ENCODE measurements at regions not wholly inside any gene's neighbourhood (a gene's known extent, or its start where the extent isn't known, plus 50 kb on each side); places are given as distances from the start of the nearest gene placed in this dataset.
"Not testable (repeated sequence)": the region's sequence is repeated elsewhere in the genome, so short reads cannot be mapped to it uniquely, and the experiment has no call there.

DNA sequence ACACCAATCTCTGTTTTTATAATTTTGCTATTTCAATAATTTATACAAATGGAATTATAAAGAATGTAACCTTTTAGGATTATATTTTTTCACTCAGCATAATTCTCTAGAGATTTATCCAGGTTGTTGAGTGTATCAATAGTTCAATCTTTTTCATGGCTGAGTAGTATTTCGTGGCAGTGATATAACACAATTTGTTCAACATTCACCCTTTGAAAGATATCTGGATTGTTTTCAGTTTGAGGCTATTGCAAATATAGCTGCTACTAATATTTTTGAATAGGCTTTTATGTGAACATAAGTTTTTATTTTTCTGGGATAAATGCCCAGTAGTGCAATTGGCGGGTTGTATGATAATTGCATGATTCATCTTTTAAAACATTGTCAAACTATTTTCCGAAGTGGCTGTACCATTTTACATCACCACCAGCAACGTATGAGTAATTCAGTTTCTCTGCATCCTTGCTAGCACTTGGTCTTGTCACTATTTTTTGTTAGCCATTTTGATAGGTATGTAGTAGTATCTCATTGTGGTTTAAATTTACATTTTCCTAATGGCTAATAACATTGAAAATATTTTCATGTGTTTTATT lies 55.6 kb upstream of the ABCD3 start:
- DNase-seq = no peak
- intact Hi-C loops (cut with DNase I) = no loop called here

DNA sequence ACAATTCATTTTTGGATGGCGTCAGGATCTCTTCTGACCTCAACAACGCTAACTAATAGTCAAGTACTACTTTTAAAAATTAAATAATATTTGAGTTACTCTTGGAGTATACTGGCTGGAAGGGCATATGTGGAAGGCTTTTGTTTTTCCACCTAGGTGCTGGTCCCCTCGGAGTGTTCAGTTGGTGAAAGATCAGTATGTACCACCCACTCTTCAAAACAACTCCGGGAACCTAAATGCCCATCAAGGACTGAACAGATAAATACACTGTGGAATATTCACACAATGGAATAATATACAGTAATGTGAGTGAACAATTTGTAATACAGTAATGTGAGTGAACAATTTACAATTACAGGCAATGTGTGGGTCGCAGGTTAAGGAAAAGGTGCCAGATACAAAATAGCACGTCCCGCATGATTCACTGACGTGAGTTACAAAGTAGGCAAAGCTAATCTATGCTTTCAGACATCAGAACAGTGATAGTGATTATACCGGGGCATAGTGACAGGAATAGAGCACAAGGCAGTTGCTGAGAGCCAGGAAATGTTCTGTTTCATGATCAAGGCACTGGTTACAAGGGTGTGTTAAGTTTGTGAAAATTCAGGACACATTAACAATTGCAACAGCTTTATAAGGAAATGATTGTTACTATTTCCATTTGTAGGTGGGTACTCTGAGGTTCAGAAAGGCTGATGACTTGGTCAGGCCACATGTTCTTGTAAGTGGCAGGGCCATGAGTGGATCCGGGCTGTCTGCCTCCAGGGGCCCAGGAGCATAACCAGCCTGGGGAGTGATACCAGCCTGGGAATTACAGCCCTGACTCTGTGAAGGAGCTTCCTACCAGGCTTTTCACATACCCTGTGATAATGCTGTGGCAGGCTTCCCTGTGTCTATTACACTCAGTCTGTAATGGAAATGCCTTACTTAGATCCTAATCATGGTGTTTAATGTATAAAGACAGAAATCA lies 59.3 kb upstream of the ABCD3 start:
- intact Hi-C loops (cut with DNase I) = no loop called here
- peak in 2 of 42 donors; percentile 12 to 41 for DNase-seq

DNA sequence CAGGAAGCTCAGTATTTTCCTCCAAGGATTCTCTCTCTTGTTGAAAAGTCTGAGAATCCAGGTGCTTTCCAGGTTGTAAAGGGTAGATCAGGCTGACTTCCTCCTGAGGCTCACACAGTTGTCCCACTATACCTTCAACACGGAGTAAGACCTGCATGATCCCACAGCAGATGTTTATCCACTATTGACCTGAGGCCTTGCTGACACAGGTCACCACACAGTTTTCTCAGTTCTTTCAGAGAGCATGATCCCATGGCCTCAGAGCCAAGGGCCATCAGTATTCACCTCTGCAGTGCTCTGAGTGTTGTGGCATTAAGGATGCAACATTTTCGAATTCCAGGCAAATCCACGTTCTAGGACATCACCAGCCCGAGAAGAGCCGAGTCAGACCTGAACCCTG lies 60.5 kb upstream of the ABCD3 start:
- DNase-seq = peak in 1 of 42 donors; percentile 21
- intact Hi-C loops (cut with DNase I) = no loop called here

DNA sequence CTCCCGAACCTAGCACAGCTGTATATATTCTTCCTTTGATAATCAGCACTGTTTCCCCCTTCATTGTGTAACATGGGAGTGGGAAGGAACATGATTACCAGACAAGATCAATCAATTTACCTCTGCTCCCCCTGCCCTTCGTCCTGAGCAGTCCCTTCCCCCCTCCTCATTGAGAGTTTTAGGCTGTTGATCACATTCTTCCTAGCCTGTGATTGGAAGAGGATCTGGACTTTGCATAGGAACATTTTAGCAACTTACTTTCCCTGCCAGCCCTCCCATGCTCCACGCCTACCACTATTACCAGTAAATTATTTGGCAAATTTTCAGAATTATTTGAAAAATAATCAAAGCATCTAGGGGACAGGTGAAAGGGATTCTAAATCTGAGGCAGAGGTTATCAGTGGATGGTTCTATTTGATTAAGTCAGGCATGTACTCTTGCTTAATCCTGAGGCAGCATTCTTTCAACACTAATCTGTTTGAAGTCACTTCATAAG lies 62.7 kb upstream of the ABCD3 start:
- intact Hi-C loops (cut with DNase I) = no loop called here
- DNase-seq = peak in 1 of 42 donors; percentile 13

DNA sequence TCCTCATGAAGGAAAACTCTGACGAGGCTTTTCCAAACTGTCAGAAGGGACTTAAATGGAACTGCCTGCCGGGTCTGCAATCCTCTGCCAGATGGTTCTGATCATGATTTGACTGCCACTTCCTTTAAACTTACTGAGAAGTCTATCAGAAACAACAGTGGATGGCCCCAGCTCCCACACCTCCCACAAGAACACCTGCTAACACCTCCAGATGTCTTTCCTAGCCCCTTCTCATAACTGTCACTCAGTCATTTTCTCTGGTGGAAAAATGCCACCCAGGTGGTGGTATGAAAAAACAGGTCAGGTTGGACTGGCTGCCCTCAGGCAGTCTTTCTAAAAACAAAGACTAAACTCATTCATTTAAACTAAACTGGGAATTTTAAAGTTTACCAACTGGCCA lies 66.7 kb upstream of the ABCD3 start:
- DNase-seq = no peak
- intact Hi-C loops (cut with DNase I) = no loop called here

DNA sequence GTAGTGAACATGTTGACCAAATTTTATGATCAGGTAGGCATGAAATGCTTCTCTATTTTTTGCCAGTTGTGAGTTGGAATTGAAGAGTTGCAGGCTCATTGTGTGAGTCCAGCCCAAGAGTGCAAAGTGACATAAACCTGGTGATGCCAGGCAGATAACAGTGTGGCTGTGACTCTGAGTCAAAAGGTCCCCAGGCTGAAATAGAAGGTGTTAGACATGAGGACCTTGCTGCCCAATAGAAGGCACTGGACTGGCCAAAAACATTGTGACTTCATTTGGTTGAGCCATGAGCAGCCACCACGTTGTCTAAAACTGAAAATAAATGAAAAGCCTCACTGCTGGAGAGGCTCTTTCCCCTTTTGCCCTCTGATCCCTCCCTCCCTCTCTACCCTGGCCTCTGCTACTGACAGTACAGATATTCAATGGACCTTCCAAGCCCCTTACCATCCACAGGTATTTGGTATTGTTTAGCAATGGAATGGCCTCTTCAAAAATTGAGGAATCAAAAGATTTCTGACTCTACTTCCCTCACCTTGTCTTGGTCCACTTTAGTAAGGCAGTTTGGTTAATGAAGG lies 67.8 kb upstream of the ABCD3 start:
- intact Hi-C loops (cut with DNase I) = no loop called here
- DNase-seq = no peak

DNA sequence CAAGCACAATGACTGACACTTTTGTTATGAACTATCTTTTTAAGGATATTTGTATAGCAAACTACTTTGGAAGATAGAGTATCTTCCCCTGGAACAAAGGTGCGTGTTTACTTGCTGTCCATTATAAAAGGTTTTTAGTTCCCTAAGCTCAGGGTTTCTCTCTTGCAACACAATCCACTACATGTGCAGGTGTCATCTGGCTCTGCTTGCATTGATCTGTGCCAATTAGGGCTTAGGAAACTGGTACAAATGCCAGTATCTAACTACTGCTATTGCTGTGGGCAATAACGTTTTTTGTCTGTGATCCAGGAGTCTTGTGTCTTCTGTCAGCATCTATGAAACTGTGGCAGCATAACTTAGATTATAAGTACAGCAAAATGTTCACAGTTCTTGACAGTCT lies 68.3 kb upstream of the ABCD3 start:
- intact Hi-C loops (cut with DNase I) = no loop called here
- DNase-seq = no peak

DNA sequence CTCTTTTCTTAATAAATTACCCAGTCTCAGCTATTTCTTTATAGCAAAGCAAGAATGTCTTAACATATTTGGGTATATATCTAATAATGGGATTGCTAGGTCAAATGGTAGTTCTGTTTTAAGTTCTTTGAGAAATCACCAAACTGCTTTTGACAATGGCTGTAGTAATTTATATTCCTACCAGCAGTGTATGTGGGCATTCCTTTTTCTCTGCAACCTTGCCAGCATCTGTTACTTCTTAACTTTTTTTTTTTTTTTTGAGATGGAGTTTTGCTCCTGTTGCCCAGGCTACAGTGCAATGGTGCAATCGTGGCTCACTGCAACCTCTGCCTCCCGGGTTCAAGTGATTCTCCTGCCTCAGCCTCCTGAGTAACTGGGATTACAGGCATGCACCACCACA lies 69.8 kb upstream of the ABCD3 start:
- intact Hi-C loops (cut with DNase I); DNase-seq: not testable (repeated sequence)

DNA sequence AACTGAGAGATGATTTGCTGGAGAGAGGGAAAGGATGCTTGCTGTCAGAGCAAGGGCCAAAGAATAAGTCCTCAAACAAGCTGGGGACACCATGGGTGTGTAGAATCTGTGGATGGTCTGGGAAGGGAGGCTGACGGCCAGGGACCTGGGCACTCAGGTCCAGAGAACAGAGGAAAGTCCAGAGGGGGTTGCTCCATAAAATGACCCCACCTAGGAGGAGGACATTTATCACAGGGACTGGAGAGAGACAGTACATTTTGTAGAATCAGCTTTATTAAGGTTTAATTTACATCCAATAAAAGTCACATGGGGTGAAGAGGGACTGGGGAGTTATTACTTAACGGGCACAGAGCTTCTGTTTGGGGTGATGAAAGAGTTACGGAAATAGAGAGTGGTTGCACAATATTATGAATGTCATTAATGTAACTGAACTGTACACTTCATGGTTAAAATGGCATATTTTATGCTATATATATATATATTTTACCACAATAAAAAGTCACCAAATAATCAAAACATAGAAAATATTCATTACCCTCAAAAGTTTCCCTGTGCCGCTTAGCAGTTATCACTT lies 73.0 kb upstream of the ABCD3 start:
- DNase-seq = peak in 1 of 42 donors; percentile 27
- intact Hi-C loops (cut with DNase I) = no loop called here

DNA sequence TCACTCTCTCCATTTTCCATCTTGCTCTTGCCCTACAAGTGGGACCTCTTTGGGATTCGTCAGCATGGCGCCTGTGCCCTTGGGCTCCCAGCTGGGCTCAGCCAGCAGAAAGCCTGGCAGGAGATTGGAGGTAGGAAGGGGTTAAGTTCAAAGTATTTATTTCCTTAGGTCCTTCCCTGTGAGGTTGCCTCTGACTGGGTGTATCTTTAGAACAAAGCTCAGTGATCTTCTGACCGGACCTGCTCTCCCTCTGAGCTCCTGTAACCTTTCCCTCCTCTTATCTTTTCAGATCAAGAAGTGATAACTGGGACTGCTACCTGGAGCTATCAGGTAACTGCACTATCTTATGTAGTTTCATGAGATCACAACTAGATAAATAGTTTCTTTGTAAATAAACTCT lies 75.8 kb upstream of the ABCD3 start:
- DNase-seq = peak in 1 of 42 donors; percentile 25
- intact Hi-C loops (cut with DNase I) = no loop called here

DNA sequence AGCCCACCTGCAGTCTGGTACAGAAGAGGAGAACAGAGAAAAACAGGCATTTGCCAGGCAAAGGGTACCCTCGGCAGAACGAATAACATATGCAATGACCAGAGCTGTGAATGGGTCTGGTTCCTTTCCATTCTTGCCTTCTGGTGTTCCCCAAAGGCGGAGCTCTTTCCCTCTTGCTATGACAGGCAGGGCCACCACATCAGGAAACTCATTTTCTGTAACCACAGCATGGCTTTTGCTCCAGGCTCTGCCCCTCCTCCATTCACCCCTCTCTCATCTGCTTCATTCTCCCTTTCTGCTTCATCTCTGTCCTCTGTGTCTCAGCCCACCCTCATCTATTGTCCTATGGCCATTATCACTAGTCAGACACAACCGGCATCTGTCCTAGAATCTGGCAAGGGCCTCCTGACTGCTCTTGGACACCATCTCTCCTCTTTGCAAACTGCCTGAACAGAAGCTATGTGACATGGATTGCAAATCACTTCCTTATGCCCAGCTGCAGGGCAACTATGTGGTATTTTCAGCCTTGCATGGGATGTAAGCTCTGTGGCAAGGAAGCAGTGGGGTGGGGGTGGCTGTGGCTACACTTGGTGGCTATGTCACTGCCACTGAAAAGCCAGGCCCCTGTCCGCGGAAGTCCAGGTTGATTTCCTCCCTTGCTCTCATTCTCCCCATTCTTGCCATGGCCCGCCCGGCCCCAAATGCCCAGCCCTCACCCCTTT lies 78.8 kb upstream of the ABCD3 start:
- peak in 4 of 42 donors; percentile 4 to 37 (median 20) for DNase-seq
- intact Hi-C loops (cut with DNase I) = loop anchor here (5.0 kb wide), 1 partner anchor 277 kb away; no protein-coding TSS in a partner anchor

DNA sequence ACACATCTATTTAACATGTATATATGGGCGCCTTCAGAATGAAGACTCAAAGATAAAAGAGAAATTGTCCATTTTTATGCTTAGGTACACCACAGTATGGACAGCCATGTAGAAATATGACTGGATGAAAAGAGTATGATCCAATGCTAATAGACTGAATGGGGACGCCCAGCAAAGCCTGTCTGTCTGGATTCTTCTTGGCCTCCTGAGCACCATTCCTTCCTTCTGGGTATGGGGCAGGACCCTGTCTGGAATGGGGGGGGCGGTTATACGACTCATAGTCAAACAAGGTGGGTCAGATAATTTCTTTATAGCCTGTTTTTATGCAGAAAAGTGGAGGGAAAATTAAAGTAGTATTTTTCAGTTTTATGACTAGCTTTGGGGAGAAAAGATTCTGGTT lies 81.2 kb upstream of the ABCD3 start:
- DNase-seq = no peak
- intact Hi-C loops (cut with DNase I) = loop anchor here (5.0 kb wide), 1 partner anchor 275 kb away; no protein-coding TSS in a partner anchor

DNA sequence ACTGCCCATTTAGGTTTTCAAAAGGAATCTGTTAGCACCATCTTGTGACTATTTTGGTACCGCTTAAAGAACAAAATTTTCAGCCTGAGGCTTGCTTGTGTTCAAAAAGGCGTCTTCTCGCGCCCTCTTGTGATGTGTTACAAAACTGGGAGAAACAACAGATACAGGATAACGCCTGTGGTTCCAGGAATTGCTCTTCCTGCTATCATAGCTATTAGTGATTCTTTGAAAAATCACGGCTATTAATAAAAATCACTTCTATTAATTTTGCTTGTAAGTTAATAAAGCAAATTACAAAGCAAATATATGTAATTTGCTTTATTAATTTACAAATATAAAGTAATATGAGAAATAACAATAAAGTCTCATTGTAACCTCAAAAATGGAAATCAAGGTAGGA lies 82.2 kb upstream of the ABCD3 start:
- intact Hi-C loops (cut with DNase I) = loop anchor here (5.0 kb wide), 1 partner anchor 274 kb away; no protein-coding TSS in a partner anchor
- DNase-seq = peak; percentile 15 to 92 (median 74)

DNA sequence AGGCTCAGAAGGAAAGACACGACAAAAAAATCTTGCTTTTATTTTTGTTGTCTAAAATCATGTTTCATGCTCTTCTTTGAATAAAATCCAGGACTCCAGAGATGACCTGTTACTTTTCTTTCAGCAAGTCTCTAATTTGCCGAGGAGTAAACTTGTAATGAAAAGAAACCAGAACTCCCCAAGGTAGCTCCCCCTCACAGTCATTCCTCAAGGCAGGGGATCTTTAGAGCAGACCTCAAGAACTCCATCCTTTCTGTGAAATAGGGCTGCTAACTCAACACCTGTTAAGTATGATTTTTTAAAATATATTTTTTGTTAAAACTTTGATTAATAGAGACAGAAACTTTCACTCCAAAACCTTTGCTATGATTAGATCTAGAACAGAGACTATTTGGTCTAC lies 82.7 kb upstream of the ABCD3 start:
- intact Hi-C loops (cut with DNase I) = loop anchor here (5.0 kb wide), 1 partner anchor 273 kb away; no protein-coding TSS in a partner anchor
- DNase-seq = no peak

DNA sequence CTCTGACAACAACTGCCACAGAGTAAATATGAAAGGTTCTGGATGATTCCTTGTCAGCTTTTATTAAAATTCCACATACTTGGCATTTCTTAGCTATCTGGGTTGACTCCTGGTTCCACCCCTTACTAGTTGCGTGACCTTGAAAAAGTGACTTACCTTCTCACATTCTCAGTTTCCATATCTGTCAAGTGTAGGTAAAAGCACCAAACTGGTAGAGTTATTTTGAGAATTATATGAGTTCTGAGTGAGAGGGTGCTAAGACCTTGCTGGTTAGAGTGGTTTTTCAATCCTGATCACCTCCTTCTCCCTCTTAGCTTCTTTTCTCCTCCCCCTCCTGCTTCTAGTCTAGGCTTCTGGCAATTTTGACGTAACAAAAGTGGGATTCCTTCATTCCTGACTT lies 83.4 kb upstream of the ABCD3 start:
- DNase-seq = no peak
- intact Hi-C loops (cut with DNase I) = loop anchor here (5.0 kb wide), 1 partner anchor 272 kb away; no protein-coding TSS in a partner anchor

DNA sequence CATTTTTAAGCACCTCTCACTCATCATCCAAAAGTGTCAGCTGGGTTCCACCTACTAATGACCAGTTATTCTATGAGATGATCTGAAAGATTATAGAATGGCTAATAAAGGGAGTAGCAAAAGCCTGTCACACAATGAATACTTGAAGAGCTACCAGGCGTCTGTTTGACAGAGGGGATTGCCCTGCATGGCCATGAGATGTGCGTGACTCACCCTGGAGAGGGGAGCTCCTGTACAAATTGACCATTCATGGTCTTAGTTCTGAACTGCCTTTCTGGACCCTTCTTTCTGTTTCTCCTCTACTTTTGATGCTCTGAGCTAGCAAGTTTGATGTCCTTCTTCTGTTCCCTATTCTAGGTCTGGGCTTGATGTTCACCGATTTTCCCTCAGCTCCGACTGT lies 85.2 kb upstream of the ABCD3 start:
- intact Hi-C loops (cut with DNase I) = no loop called here
- DNase-seq = no peak

DNA sequence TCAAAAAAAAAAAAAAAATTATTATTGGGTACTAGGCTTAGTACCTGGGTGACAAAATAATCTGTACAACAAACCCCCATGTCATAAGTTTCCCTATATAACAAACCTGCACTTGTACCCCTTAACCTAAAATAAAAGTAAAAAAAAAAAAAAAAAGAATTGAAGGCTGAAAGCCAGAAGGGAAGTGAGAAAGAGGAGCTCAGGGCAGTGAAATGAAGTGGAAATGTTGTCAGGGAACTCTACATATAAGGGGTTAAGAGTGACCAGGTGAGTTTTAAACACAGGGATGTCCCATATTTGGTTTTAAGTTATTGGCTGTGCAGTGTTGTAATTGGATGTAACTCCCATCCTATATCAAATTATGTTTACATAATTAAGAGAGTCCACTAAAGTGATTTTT lies 85.7 kb upstream of the ABCD3 start:
- intact Hi-C loops (cut with DNase I) = no loop called here
- DNase-seq = no peak

DNA sequence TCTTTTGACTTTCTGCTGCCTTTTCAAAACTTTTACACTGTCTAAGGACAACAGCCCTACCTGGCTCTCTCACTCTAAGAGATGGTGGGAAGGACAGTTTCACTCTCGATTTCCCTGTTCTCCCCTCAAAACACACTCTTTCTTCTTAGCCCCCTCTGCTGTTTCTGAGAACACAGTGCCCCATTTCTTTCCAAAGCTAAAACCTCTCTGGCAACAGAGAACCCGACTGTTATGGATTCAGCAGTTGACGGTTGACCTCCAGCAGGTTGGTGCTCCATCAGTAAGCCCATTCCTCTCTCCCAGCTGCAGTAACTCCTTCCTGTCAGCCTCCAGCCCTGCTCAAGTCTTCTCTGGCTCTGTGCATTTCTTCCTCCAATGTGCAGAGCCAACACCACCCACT lies 88.2 kb upstream of the ABCD3 start:
- intact Hi-C loops (cut with DNase I) = no loop called here

DNA sequence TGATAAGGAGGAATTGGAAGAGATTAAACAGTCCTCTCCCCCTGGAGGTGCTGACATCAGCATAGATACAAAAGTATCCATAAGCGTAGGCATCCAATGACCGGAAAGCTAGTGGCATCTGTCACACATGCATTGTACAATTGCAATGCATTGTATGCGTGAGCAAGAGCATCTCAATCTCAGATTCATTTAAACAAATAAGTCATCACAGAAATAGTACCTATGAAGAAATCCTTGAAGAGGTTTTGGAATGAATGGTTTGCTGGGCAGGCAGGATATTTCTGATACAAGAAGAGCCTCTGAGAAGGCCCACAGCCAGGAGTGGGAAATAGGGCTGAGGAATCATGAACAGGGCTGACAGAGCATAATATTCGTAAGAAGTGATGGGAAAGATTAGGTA lies 88.9 kb upstream of the ABCD3 start:
- no peak for DNase-seq
- intact Hi-C loops (cut with DNase I) = no loop called here

More for the DNA sequence above, 88.2 kb upstream of the ABCD3 start:
- no peak for DNase-seq

All from head of caudate nucleus (tissue), 42 donors.